HCT116 (cell line): ENCODE measurements at regions not wholly inside any gene's neighbourhood (a gene's known extent, or its start where the extent isn't known, plus 50 kb on each side); places are given as distances from the start of the nearest gene placed in this dataset.

Experiments
- ATAC-seq: fragments of 200-7000 bp; cut with Tn5 transposase; 2 replicates; pipeline ENCODE4 v1.9.1; 2020; ENCODE audit warnings: mild to moderate bottlenecking, moderate library complexity
- BruUV-seq: library from RNA; stranded (reverse); fragments of 400-500 nt; replicated peaks from 2 replicates; lab custom pipeline; 2021; lab: Mats Ljungman, UMichigan
- CTCF ChIA-PET: fragments of 300-600 bp; sonication (Branson Sonifier 250); formaldehyde crosslinking; loops from one replicate; lab custom pipeline; 2021; ENCODE audit warnings: antibody characterized with exemption; lab: Charles Lee
- POLR2A ChIA-PET: fragments of 300-600, 350-600 bp; sonication (Branson Sonifier 250); formaldehyde crosslinking; loops from one replicate; lab custom pipeline; 2021; ENCODE audit warnings: antibody characterized with exemption; lab: Charles Lee
- RAD21 ChIA-PET, 2 experiments: fragments of 300-600 bp; sonication (Branson Sonifier 250); formaldehyde crosslinking; loops; one replicate each; lab custom pipeline; 2023; ENCODE audit warnings: low total read pairs in 2 of 2; ENCODE audit not compliant: uncharacterized antibody in 2 of 2, unreplicated experiment in 2 of 2, low non-redundant PET in 1 of 2; lab: Charles Lee
- DNase-seq: peaks from one replicate; pipeline ENCODE4 v3.0.0-alpha.2; 2010; ENCODE audit warnings: low read depth, low spot score
- H2AFZ ChIP-seq: fragments of 200-600 bp; shearing (Covaris generic), sonication (generic); 2 replicates; pipeline ENCODE4 v1.6.1; 2017; ENCODE audit warnings: low read depth, mixed run types, mixed read lengths, antibody characterized with exemption, low read length; ENCODE audit not compliant: poor library complexity, severe bottlenecking
- H3K27ac ChIP-seq: 2 replicates; pipeline ENCODE4 v1.5.1; 2012; ENCODE audit warnings: low read depth, low read length
- H3K27me3 ChIP-seq: fragments of 200-600 bp; sonication (generic); 2 replicates; pipeline ENCODE4 v1.6.1; 2016; ENCODE audit warnings: mixed run types, low read length, mixed read lengths; ENCODE audit not compliant: insufficient read depth
- H3K36me3 ChIP-seq, 2 experiments: fragments of 200-500 bp in 1 of 2; fragments of 200-600 bp in 1 of 2; sonication (Bioruptor generic) in 1 of 2; sonication (generic) in 1 of 2; 2 replicates each; pipeline versions ENCODE4 v1.5.1 to v1.6.1; 2014 to 2016; ENCODE audit warnings: low read length in 2 of 2, inconsistent platforms in 1 of 2, mixed read lengths in 1 of 2, mixed run types in 1 of 2; ENCODE audit not compliant: insufficient read depth in 2 of 2, control insufficient read depth in 1 of 2
- H3K4me1 ChIP-seq, 2 experiments: fragments of 200-600 bp in 1 of 2; sonication (generic) in 1 of 2; 2 replicates each; pipeline versions ENCODE4 v1.5.1 to v1.6.1; 2012 to 2017; ENCODE audit warnings: low read length in 2 of 2, inconsistent platforms in 1 of 2, mild to moderate bottlenecking in 1 of 2, mixed read lengths in 1 of 2, mixed run types in 1 of 2, moderate library complexity in 1 of 2; ENCODE audit not compliant: insufficient read depth in 2 of 2, control insufficient read depth in 1 of 2
- H3K4me2 ChIP-seq: fragments of 200-600 bp; sonication (generic); 2 replicates; pipeline ENCODE4 v1.6.1; 2017; ENCODE audit warnings: mixed run types, low read length, mixed read lengths
- H3K4me3 ChIP-seq, 2 experiments: fragments of 200-600 bp in 1 of 2; sonication (generic) in 1 of 2; replicated peaks in 1 of 2; 2 replicates each; pipeline ENCODE4 v1.5.1; 2011 to 2016; ENCODE audit warnings: low read length in 2 of 2, control low read depth in 1 of 2, low read depth in 1 of 2, mild to moderate bottlenecking in 1 of 2, mixed read lengths in 1 of 2, mixed run types in 1 of 2
- H3K79me2 ChIP-seq: fragments of 200-600 bp; sonication (generic); 2 replicates; pipeline ENCODE4 v1.6.1; 2017; ENCODE audit warnings: mild to moderate bottlenecking, mixed run types, low read length, moderate library complexity, mixed read lengths; ENCODE audit not compliant: insufficient read depth
- H3K9ac ChIP-seq: fragments of 200-600 bp; sonication (generic); 2 replicates; pipeline ENCODE4 v1.6.1; 2016; ENCODE audit warnings: low read length, mixed read lengths
- H3K9me2 ChIP-seq: fragments of 200-600 bp; sonication (generic), shearing (Covaris generic); 2 replicates; pipeline ENCODE4 v1.6.1; 2017; ENCODE audit warnings: mixed run types, mild to moderate bottlenecking, moderate library complexity; ENCODE audit not compliant: insufficient read depth
- H3K9me3 ChIP-seq, 2 experiments: fragments of 200-500 bp in 1 of 2; fragments of 200-600 bp in 1 of 2; sonication (Bioruptor generic) in 1 of 2; sonication (generic) in 1 of 2; 2 replicates each; pipeline ENCODE4 v1.6.1; 2014 to 2017; ENCODE audit warnings: low read length in 2 of 2, mixed read lengths in 2 of 2, inconsistent platforms in 1 of 2, low read depth in 1 of 2, mild to moderate bottlenecking in 1 of 2, mixed run types in 1 of 2, moderate library complexity in 1 of 2; ENCODE audit not compliant: control insufficient read depth in 1 of 2, insufficient read depth in 1 of 2
- H4K20me1 ChIP-seq: fragments of 200-600 bp; sonication (generic), shearing (Covaris generic); 2 replicates; pipeline ENCODE4 v1.6.1; 2017; ENCODE audit warnings: mixed run types, mild to moderate bottlenecking, moderate library complexity; ENCODE audit not compliant: insufficient read depth
- EGR1 ChIP-seq: IDR thresholded peaks from 2 replicates; pipeline ENCODE4 v1.6.1; 2012; ENCODE audit warnings: low read depth
- ELF1 ChIP-seq: IDR thresholded peaks from 2 replicates; pipeline ENCODE4 v1.6.1; 2012; ENCODE audit warnings: low read depth, borderline replicate concordance
- JUND ChIP-seq: IDR thresholded peaks from 2 replicates; pipeline ENCODE4 v1.6.1; 2012
- intact Hi-C: fragments of 100-400 bp; cut with micrococcal nuclease; formaldehyde crosslinking; loops from 2 replicates; pipeline ENCODE4 v1.10.0; 2022
- TF ChIP-seq, protein P1 (sequence below): IDR thresholded peaks from 2 replicates; pipeline ENCODE4 v1.6.1; 2012
- TF ChIP-seq, protein P2 (sequence below): IDR thresholded peaks from 2 replicates; pipeline ENCODE4 v1.6.1; 2012; ENCODE audit warnings: low read depth

DNA sequence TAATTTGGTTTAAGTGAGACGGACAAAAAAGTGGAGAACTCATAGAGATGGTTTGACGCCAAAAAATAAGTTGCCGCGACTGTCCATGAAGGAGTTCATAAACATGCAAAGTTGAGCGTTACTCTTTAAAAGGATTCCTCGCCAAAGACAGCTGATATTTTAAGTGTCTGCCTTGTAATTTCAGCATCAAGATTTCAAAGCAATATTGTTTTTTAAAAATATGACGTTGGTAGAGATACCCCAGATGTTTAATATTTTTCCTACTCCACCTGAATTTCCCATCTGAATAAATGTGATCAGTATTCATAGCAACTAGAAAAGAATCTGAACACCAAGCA, 155.0 kb downstream of the TUSC7 start:
- intact Hi-C loops, result no loop called here
- POLR2A ChIA-PET, result no interaction called here
- no TSS peak for BruUV-seq
- Histone ChIP-seq H3K27ac (no peak overlapping the region), H3K9me3 (no peaks in the 10 kb centered on the region; a peak in 1 of 4 replicates), H3K4me2 (no peak overlapping the region), H3K27me3 (no peaks in the 10 kb centered on the region), H3K4me3 (no peak overlapping the region), H3K79me2 (no peaks in the 10 kb centered on the region), H3K4me1 (no peaks in the 10 kb centered on the region), H3K36me3 (no peaks in the 10 kb centered on the region), H2AFZ (no peak overlapping the region), H3K9ac (no peak overlapping the region), H3K9me2 (no peaks in the 10 kb centered on the region), H4K20me1 (no peaks in the 10 kb centered on the region)
- RAD21 ChIA-PET, result no interaction called here
- ATAC-seq, result no peak
- no peak for DNase-seq
- CTCF ChIA-PET, result no interaction called here
- TF ChIP-seq, protein P1, sequence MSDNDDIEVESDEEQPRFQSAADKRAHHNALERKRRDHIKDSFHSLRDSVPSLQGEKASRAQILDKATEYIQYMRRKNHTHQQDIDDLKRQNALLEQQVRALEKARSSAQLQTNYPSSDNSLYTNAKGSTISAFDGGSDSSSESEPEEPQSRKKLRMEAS, result no peak
- no peak for TF ChIP-seq JUND

DNA sequence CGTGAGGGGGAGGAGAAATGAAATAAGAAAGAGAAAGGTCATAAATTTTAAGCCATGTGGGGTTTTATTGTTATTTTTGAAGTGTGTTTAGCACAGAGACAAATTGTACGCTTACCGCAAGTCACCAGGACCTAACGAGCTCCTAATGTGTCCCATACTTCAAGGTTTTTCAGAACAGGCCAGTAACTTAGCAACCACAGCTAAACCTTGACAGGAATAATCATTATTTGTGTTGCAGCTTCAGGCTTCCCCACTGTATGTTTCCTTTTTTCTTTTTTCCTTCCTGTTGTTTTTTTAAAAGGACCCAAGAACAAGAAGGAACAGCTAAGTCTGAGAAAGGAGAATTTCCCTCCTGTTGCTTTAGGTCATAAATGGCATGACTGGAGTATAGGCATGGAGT, 160.8 kb downstream of the TUSC7 start:
- Histone ChIP-seq H4K20me1 (no peaks in the 10 kb centered on the region; the same call in 1 of the 2 replicates), H3K4me3 (no peak overlapping the region), H3K9ac (no peak overlapping the region), H3K9me3 (peaks cover 0 to 3% of the 10 kb centered on the region in 2 experiments; a peak in 1 of 4 replicates), H3K27ac (no peak overlapping the region), H3K36me3 (no peaks in the 10 kb centered on the region), H3K27me3 (no peaks in the 10 kb centered on the region), H3K4me2 (no peak overlapping the region), H2AFZ (no peak overlapping the region), H3K79me2 (no peaks in the 10 kb centered on the region), H3K4me1 (no peaks in the 10 kb centered on the region), H3K9me2 (no peaks in the 10 kb centered on the region)
- ATAC-seq (no peak), DNase-seq (no peak)
- CTCF ChIA-PET, result no interaction called here
- RAD21 ChIA-PET, result no interaction called here
- intact Hi-C loops, result no loop called here
- BruUV-seq, result no TSS peak
- POLR2A ChIA-PET, result no interaction called here
- TF ChIP-seq EGR1 (no peak), ELF1 (no peak)
- TF ChIP-seq, protein P2, sequence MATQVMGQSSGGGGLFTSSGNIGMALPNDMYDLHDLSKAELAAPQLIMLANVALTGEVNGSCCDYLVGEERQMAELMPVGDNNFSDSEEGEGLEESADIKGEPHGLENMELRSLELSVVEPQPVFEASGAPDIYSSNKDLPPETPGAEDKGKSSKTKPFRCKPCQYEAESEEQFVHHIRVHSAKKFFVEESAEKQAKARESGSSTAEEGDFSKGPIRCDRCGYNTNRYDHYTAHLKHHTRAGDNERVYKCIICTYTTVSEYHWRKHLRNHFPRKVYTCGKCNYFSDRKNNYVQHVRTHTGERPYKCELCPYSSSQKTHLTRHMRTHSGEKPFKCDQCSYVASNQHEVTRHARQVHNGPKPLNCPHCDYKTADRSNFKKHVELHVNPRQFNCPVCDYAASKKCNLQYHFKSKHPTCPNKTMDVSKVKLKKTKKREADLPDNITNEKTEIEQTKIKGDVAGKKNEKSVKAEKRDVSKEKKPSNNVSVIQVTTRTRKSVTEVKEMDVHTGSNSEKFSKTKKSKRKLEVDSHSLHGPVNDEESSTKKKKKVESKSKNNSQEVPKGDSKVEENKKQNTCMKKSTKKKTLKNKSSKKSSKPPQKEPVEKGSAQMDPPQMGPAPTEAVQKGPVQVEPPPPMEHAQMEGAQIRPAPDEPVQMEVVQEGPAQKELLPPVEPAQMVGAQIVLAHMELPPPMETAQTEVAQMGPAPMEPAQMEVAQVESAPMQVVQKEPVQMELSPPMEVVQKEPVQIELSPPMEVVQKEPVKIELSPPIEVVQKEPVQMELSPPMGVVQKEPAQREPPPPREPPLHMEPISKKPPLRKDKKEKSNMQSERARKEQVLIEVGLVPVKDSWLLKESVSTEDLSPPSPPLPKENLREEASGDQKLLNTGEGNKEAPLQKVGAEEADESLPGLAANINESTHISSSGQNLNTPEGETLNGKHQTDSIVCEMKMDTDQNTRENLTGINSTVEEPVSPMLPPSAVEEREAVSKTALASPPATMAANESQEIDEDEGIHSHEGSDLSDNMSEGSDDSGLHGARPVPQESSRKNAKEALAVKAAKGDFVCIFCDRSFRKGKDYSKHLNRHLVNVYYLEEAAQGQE, result no peak
- TF ChIP-seq, protein P1, result no peak
